AG10803 (cell line): ENCODE measurements at regions not wholly inside any gene's neighbourhood (a gene's known extent, or its start where the extent isn't known, plus 50 kb on each side); places are given as distances from the start of the nearest gene placed in this dataset.

ENCODE experiments used
- DNase-seq: peaks from one replicate; pipeline ENCODE4 v3.0.0; 2010; ENCODE audit warnings: low read depth
- H3K4me3 ChIP-seq: 2 replicates; pipeline ENCODE4 v1.5.1; 2011; ENCODE audit warnings: mild to moderate bottlenecking, low read length, control low read depth
- CTCF ChIP-seq: conservative IDR thresholded peaks from 2 replicates; pipeline ENCODE4 v1.5.1; 2011; ENCODE audit warnings: mild to moderate bottlenecking, low read length, control low read depth, inconsistent platforms

- no peak for TF ChIP-seq CTCF
- no peak overlapping the region for H3K4me3 ChIP-seq
- DNase-seq, result peak; percentile 9
Measured at GRCh38 chr12:78473136-78473535, 391.4 kb upstream of the SYT1 start.

- no peak for DNase-seq
- no peak for TF ChIP-seq CTCF
- no peak overlapping the region for H3K4me3 ChIP-seq
Measured at GRCh38 chr12:78473561-78473960, 391.0 kb upstream of the SYT1 start.

- DNase-seq, result no peak
- no peak for TF ChIP-seq CTCF
Measured at GRCh38 chr12:78483767-78484315, 380.7 kb upstream of the SYT1 start.

GRCh38 chr12:78489990-78490389 lies 374.6 kb upstream of the SYT1 start:
- H3K4me3 ChIP-seq, result no peak overlapping the region
- DNase-seq, result no peak
- no peak for TF ChIP-seq CTCF

More at GRCh38 chr12:78483767-78484315, 380.7 kb upstream of the SYT1 start:
- no peak overlapping the region for H3K4me3 ChIP-seq

- H3K4me3 ChIP-seq, result no peak overlapping the region
- DNase-seq, result peak; percentile 74
- no peak for TF ChIP-seq CTCF
Measured at GRCh38 chr12:78490861-78491260, 373.7 kb upstream of the SYT1 start.

GRCh38 chr12:78494911-78495310 lies 369.7 kb upstream of the SYT1 start:
- TF ChIP-seq CTCF, result no peak
- H3K4me3 ChIP-seq, result no peak overlapping the region
- DNase-seq, result peak; percentile 54

GRCh38 chr12:78501825-78502224 lies 362.7 kb upstream of the SYT1 start:
- no peak overlapping the region for H3K4me3 ChIP-seq
- DNase-seq, result no peak
- TF ChIP-seq CTCF, result no peak
